ENCODE measurements at regions not wholly inside any gene's neighbourhood (a gene's known extent, or its start where the extent isn't known, plus 50 kb on each side); places are given as distances from the start of the nearest gene placed in this dataset.
"Not testable (repeated sequence)": the region's sequence is repeated elsewhere in the genome, so short reads cannot be mapped to it uniquely, and the experiment has no call there.

DNA sequence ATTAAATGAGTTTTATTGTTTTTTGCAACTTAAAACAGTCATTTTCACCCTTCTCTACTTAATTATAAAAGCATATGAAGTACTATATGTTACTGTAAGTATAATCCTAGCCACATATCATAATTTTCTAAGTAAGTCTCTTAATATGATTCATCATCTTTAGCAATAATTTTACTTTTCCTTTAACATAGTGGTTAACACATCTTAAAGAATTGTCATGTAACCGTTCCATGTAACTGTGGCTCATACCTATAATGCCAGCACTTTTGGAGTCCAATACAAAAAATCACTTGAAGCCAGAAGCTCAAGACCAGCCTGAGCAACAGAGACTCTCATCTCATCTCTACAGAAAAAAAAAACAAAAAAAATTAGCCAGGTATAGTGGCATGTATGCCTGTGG is 260.6 kb upstream of the DUSP10 start:
- DNase-seq (ENCODE audit: low spot score) = no peak
- Mint-ChIP-seq H3K27me3 (ENCODE audit: low read depth) (peaks cover 9% of the 10 kb centered on the region), H3K27ac (ENCODE audit: unreplicated experiment) (no peak overlapping the region), H3K9me3 (ENCODE audit: low read depth) (no peaks in the 10 kb centered on the region), H3K4me3 (ENCODE audit: unreplicated experiment) (no peak overlapping the region), H3K36me3 (ENCODE audit: low read depth) (no peaks in the 10 kb centered on the region), H3K4me1 (ENCODE audit: low read depth) (peaks cover 5% of the 10 kb centered on the region)
- TF ChIP-seq, protein P1, sequence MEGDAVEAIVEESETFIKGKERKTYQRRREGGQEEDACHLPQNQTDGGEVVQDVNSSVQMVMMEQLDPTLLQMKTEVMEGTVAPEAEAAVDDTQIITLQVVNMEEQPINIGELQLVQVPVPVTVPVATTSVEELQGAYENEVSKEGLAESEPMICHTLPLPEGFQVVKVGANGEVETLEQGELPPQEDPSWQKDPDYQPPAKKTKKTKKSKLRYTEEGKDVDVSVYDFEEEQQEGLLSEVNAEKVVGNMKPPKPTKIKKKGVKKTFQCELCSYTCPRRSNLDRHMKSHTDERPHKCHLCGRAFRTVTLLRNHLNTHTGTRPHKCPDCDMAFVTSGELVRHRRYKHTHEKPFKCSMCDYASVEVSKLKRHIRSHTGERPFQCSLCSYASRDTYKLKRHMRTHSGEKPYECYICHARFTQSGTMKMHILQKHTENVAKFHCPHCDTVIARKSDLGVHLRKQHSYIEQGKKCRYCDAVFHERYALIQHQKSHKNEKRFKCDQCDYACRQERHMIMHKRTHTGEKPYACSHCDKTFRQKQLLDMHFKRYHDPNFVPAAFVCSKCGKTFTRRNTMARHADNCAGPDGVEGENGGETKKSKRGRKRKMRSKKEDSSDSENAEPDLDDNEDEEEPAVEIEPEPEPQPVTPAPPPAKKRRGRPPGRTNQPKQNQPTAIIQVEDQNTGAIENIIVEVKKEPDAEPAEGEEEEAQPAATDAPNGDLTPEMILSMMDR (IDR thresholded peaks at IDR 0.05) = no peak

DNA sequence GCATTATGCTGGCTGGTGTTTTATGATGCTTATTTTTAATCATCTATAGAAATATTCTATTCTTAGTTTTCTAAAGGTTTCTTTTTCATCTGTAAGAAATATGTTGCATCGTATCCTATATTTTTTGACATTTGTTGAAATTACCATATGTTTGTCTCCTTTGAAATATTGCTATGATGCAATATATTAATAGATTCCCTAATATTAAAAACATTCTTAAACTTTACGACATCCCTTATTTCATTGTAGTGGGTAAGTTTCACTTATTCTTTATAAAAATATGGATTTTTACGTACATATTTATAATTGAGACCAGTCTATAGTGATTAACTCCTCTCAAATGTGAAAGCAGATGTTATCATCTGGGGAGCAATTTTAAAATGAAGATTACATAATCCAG is 258.2 kb upstream of the DUSP10 start:
- no peaks in the 10 kb centered on the region for H3K36me3 Mint-ChIP-seq (ENCODE audit: low read depth)
- TF ChIP-seq, protein P1 (IDR thresholded peaks at IDR 0.05) = no peak
- no peak for DNase-seq (ENCODE audit: low spot score)

DNA sequence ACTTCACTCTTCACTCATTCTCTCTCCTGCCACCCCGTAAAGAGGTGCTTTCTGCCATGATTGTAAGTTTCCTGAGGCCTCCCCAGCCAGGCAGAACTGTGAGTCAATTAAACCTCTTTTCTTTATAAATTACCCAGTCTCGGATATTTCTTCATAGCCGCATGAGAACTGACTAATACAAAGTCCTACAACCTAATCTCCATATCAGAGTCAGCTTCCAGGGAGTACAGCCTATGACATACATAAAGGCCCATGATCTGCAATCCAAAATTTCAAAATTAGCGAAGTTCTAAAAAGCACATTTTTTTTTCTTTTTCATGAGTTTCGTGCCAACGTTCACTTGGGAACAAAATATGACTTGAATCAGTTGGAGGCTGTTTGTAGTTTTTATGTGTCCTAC is 256.9 kb upstream of the DUSP10 start:
- H3K4me1 Mint-ChIP-seq (ENCODE audit: low read depth) = peaks cover 14% of the 10 kb centered on the region
- H3K9me3 Mint-ChIP-seq (ENCODE audit: low read depth) = no peaks in the 10 kb centered on the region
- H3K36me3 Mint-ChIP-seq (ENCODE audit: low read depth) = no peaks in the 10 kb centered on the region
- H3K4me3 Mint-ChIP-seq (ENCODE audit: unreplicated experiment) = no peak overlapping the region
- TF ChIP-seq, protein P1 (IDR thresholded peaks at IDR 0.05) = no peak
- H3K27ac Mint-ChIP-seq (ENCODE audit: unreplicated experiment) = no peak overlapping the region
- DNase-seq (ENCODE audit: low spot score) = no peak
- peaks cover 4% of the 10 kb centered on the region for H3K27me3 Mint-ChIP-seq (ENCODE audit: low read depth)

More for the DNA sequence above, 258.2 kb upstream of the DUSP10 start:
- peaks cover 7% of the 10 kb centered on the region for H3K4me1 Mint-ChIP-seq (ENCODE audit: low read depth)
- H3K4me3 Mint-ChIP-seq (ENCODE audit: unreplicated experiment) = no peak overlapping the region
- H3K27me3 Mint-ChIP-seq (ENCODE audit: low read depth) = peaks cover 8% of the 10 kb centered on the region
- no peak overlapping the region for H3K27ac Mint-ChIP-seq (ENCODE audit: unreplicated experiment)
- no peaks in the 10 kb centered on the region for H3K9me3 Mint-ChIP-seq (ENCODE audit: low read depth)

DNA sequence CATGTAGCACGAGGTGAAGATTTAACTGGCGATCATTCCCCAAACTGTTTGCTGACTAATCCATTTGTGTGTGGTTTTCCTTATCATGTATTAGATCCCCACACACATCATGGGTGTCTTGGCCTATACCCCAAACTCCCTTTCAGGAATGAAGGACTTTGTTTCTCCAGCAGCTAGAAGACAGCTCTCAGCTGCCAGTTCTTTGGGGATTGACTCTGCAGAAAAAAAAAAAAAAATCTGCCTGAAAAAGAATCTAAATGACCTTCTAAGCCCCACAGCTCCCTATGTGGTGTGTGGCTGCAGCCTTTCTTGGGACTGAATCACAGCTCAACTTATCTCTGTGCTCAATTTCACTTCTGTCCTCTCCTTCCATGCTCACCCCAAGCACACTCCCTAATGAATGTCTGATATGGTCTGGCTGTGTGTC is 256.3 kb upstream of the DUSP10 start:
- no peak overlapping the region for H3K4me3 Mint-ChIP-seq (ENCODE audit: unreplicated experiment)
- H3K9me3 Mint-ChIP-seq (ENCODE audit: low read depth) = no peaks in the 10 kb centered on the region
- H3K36me3 Mint-ChIP-seq (ENCODE audit: low read depth) = no peaks in the 10 kb centered on the region
- TF ChIP-seq, protein P1 (IDR thresholded peaks at IDR 0.05) = no peak
- H3K27me3 Mint-ChIP-seq (ENCODE audit: low read depth) = peaks cover 4% of the 10 kb centered on the region
- no peak for DNase-seq (ENCODE audit: low spot score)
- no peak overlapping the region for H3K27ac Mint-ChIP-seq (ENCODE audit: unreplicated experiment)
- peaks cover 14% of the 10 kb centered on the region for H3K4me1 Mint-ChIP-seq (ENCODE audit: low read depth)

DNA sequence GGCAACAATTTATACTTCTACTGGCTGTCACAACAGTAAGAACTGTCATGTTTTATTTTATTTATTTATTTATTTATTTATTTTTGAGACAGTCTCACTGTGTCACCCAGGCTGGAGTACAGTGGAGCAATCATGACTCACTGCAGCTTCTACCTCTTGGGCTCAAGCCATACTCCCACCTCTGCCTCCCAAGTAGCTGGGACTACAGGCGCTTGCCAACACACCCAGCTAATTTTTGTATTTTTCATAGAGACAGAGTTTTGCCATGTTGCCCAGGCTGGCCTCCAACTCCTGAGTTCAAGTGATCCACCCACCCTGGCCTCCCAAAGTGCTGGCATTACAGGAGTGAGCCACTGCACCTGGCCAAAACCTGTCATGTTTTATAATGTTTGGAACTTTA is 255.1 kb upstream of the DUSP10 start:
- H3K36me3 Mint-ChIP-seq (ENCODE audit: low read depth); H3K4me3 Mint-ChIP-seq (ENCODE audit: unreplicated experiment); DNase-seq (ENCODE audit: low spot score); H3K9me3 Mint-ChIP-seq (ENCODE audit: low read depth); H3K27me3 Mint-ChIP-seq (ENCODE audit: low read depth); H3K27ac Mint-ChIP-seq (ENCODE audit: unreplicated experiment): not testable (repeated sequence)
- H3K4me1 Mint-ChIP-seq (ENCODE audit: low read depth) = peaks cover 15% of the 10 kb centered on the region

- Mint-ChIP-seq H3K4me1 (ENCODE audit: low read depth) (peaks cover 35% of the 10 kb centered on the region), H3K36me3 (ENCODE audit: low read depth) (no peaks in the 10 kb centered on the region), H3K4me3 (ENCODE audit: unreplicated experiment) (no peak overlapping the region), H3K27ac (ENCODE audit: unreplicated experiment) (peak overlapping the region; percentile 32), H3K27me3 (ENCODE audit: low read depth) (no peaks in the 10 kb centered on the region), H3K9me3 (ENCODE audit: low read depth) (no peaks in the 10 kb centered on the region)
- TF ChIP-seq, protein P1 (IDR thresholded peaks at IDR 0.05) = no peak
- DNase-seq (ENCODE audit: low spot score) = no peak
These were observed 253.1 kb upstream of the DUSP10 start for GRCh38 chr1:221994939-221995338.

Data from chondrocyte (in vitro differentiated cells).